ENCODE measurements at regions not wholly inside any gene's neighbourhood (a gene's known extent, or its start where the extent isn't known, plus 50 kb on each side); places are given as distances from the start of the nearest gene placed in this dataset.
"Not testable (repeated sequence)": the region's sequence is repeated elsewhere in the genome, so short reads cannot be mapped to it uniquely, and the experiment has no call there.

DNA sequence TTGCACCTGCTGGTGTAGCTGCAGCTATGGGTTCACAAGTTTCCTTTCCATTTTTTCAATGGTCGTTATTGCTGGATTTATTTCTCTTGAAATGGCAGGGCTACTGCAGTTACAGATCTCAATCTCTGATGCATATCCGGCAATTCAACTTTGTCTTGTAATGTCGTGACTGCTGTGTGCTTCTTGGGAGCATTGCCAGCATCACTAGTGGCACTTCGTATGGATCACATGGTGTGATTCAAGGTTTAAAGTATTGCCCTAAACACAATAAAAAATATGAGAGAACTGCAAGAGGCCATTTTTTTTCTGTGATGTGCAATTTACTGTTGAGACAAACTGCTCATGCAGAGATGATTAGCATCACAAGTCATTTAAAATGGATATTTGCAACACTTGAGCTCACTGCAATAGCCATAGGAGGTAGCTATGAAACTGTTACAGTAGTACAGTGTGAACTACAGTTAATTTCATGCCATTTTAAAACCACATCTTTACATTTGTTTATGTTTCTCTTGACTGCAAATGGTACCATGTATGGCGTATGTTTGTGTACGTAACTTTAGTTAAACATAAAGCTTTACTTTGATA, 217.4 kb upstream of the PDE3A start:
- DNase-seq = no peak

DNA sequence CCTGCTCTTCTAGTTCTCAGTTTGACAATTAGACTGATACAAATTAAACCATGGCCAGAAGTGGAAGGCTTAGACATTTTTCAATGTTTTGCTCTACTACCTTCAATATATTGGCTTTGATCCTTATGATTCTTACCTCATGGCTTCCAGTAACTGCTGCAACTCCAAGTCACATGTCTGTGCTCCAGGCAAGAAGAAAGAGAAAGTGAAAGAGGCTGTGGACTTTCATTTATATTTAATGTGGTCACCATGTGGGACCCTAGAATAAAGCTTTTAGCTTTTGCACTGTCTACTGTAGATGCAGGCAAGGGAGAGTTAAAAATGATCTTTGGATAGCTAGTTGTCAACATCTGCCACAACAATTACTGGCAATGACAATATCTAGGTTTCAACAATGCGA, 214.3 kb upstream of the PDE3A start:
- DNase-seq = no peak

DNA sequence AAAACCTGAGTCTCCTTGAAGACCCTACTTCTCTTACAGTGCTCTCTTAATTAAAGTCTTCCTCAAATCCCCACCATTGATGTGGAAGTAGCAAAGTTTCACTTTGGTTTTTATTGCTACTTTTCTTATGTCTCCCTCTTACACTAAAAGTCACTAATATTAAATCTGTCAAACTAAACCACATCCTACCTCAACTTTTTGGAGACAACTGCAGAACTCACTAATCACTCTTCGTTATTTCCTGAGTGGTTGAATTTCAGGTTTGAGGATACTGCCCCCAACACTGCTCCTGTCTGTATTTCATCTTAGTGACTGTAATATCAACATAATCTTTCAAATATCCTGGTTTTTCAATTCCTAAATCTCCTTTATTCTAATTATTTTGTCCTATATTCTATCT, 213.0 kb upstream of the PDE3A start:
- DNase-seq = no peak

DNA sequence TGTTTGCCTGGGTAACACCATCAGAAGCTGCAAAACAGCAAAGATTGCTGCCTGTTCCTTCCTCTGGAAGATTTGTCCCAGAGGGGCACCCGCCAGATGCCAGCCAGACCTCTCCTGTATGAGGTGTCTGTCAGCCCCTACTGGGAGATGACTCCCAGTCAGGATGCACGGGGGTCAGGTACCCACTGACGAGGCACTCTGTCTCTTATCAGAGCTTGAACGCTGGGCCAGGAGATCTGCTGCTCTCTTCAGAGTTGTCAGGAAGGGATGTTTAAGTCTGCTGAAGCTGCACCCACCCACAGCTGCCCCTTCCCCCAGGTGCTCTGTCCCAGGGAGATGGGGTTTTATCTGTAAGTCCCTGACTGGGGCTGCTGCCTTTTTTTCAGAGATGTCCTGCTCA, 207.4 kb upstream of the PDE3A start:
- DNase-seq = not testable (repeated sequence)

DNA sequence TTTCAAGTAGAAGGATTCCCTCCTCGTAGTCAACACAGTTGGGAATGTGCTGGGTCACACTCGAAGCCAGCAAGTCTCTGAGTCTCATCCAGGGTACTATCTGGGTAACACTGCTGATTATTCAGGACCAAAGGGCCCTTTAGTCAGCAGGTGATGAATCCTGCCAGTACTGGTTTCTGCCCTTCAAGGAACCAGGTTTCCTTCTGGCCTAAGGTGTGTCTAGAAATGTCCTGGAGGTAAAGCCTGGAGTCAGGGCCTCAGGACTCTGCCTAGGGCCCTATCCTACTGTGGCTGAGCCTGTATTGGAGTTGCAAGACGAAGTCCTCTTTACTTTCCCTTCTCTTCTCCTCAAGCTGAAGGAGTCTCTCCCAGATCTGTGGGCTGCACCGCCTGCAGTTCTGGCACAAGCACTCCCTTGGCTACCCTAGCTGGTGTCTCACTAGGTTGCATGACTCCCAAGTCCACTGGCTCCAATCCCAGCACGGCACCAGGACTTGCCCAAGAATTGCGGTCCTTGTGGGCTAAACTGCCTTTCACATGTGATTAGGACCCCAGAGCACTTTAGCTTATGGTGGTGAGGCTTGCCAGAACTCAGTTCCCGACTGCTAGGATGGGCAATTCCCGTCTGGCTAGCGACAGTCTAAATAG, 193.7 kb upstream of the PDE3A start:
- no peak for DNase-seq

DNA sequence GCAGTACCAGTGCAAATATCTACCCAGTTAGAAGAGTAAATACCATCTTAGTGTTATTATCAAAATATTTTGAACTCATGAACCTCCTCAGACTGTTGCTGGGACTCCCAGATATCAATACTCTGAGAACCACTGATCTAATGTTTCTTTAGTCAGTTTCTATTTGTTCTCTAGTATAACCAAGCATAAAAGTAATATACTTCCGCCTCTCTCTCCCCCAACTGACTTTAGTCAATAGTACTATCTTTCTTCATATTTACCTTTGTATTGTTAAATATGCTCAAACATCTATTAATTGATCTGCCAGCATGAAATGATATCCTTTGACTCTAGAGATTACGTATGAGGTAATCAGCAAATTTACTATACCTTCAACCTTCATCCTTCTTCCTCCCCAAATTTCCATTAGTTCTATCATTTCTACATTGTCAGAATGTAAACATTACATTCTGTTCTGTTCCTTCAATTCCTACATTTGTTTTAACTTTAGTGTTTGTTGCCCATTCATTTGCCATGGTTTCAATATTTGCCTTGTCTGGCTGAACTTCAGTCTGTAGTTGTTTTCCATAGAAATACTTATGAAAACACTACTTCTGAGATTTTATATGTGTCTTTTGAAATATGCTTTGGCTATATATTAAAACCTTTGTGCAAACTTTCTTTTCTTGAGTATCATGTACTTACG, 192.5 kb upstream of the PDE3A start:
- no peak for DNase-seq

DNA sequence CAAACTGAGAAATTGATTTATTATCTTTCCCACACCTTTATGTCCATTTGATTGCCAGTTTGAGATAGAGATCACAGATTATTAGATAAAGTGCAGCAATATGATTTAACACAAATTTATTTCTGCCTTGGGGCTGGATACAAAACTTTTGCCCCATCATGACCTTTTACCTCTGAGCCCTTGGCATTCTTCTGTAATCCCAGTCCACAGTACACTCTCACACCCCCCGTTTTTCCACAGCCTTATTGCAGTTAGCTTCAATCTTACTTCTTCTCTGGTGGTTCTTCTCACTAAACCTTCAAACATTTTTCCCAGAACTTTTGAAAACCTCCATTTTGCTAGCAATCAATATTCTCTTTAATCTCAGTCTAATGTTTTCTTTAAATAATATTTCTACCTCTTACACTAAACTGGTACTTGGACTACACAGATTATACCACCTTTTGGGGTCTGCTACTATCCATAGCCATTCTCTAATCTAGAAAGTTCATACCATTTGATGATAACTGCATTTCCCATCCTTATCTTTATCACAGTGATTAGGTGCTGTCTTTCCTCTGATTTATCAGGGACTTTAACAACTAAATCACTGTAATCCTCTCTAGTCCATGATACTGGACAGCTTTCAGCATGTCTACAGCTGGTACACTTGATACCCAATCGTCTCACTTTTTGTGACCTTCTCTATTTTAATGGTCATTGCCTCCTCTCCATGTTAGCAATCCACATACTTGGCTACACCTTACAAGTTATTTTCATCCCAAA, 186.7 kb upstream of the PDE3A start:
- DNase-seq = no peak

DNA sequence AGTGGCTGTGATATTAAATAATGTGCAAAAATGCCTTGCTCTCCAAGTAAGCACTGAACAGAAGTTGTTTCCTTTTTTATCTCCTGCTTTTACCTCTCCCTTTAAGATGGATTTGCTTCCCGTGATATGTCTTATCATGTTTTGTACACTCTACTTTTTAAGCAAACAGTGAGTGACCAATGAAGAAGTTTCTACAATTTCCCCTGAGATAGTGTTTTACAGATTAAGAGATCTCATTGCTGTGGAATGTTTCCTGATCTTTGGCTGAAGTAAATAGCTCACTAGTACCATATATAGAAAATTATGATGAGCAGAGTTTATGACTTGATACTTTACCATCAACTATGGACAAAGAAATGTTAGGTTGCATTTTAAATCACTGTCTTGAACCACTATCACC, 184.8 kb upstream of the PDE3A start:
- no peak for DNase-seq

DNA sequence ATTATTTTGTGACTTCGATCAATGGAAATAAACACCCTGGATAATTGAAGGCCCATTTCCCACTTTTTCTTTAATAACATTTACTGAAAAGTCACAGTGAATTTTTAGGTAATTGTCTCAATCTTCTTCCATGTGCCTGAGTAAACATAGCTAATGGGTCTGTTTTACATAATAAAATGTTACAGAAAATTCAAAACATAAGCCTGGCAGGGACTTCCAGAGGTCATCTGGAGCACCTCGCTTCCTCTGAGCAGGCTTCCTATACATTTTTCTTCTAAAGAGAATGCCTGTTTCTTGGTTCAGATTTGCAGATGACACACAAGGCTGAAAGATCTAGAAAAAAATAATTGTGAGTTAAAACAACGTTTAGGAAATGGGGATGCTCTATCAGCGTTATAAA, 183.8 kb upstream of the PDE3A start:
- DNase-seq = no peak

DNA sequence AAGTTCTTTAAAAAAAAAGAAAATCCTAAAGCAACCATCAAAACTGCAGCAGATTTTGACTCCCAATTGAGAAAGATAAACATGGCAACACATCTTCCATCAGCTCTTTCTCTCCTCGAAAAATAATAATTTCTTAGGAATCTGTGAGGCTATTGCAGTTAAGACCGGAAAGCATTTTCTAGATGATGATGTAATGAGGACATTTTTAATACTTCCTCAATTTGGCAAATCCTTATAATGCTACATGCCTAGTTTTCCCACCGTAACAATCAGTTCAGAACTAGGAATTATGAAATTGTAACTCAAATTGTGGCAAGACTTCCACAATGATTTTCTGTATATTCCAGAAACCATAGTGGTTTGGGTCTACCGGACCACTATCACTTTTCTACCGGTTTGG, 180.9 kb upstream of the PDE3A start:
- DNase-seq = no peak

DNA sequence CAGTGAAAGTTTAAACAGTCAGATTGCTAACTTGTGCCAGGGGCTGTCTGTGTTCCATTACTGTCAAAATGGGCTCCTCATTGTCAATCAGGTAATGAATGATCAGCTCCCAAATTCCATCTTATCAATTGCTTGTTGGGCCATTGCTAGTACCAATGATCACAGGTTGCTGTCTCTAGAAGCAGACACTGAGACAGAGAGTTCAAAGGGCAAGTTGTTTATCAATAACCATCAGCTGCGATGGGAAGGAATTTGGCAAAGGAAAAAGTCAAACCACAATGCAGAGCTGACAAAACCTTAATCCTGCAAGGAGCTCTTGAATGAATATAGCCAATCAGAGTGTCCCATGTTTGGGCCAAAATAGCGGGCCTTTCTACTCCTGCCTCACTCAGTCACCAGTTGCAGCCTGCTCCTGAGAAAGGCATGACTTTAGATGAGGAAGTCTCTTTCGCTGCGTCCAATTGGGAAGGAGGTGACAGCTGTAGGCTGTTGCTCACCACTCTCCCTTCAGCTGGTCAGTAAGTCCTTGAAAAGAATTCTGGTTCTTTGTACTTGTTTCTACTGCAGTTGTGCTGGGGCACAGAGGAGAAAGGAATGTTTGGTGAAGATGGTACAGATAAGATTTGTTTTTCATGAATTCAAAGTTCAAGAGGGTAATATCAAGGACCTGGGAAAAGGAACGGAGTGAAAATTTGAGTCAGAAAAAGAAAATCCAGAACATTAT, 179.2 kb upstream of the PDE3A start:
- no peak for DNase-seq

DNA sequence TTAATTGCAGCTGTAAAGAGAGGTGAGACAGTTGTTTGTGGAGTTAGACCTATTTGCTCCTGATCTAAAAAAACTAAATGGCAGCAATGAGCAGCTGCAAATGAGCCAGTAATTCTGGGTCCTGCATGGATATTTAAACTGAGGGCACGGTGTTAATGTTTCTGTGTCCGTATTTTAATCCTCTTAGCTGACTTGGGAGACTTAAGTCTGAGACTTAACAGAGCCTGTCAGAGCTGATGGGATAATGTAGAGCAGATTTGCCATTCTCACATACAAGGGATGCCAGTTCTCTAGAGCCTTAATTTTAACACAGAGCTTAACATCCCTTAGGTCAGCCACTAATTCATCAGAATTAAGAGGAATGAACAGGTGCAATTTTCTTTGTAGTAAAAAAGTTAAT, 178.6 kb upstream of the PDE3A start:
- DNase-seq = no peak

DNA sequence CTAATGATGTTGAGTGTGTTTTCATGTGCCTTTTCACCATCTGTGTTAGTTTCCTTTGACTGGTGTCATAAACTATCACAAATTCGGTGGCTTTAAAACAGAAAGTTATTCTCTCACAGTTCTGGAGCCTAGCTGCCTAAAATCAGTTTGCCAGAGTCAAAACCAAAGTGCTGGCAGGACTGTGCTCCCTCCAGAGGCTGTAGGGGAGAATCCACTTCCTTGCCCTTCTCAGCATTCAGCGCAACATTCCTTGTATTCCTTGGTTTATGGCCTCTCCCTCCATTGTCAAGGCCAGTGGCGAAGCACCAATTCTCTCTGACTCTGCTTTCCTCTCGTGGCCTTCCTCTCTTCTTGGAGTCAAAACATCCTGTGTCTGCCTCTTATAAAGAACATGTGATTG, 174.2 kb upstream of the PDE3A start:
- DNase-seq = no peak

DNA sequence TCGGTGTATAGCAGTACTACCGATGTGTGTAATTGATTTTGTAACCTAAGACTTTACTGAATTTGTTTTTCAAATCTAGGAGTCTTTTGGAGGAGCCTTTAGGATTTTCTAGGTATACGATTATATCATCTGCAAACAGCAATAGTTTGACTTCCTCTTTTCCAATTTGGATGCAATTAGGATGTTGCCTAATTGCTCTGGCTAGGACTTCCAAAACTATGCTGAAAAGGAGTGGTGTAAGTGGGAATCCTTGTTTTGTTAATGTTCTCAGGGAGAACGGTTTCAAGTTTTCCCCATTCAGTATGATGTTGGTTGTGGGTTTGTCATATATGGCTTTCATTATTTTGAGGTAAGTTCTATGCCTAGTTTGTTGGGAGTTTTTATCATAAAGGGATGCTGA, 171.6 kb upstream of the PDE3A start:
- no peak for DNase-seq

DNA sequence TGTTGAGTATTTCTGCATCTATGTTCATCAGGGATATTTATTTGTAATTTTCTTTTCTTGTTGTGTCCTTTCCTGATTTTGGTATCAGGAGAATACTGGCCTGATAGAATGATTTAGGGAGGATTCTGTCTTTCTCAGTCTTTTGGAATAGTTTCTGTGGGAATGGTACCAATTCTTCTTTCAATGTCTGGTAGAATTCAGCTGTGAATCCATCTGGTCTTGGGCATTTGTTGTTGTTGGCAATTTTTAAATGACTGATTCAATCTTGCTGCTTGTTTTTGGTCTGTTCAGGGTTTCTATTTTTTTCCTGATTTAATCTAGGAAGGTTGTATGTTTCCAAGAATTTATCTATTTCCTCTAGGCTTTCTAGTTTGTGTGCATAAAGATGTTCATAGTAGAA, 170.9 kb upstream of the PDE3A start:
- no peak for DNase-seq

DNA sequence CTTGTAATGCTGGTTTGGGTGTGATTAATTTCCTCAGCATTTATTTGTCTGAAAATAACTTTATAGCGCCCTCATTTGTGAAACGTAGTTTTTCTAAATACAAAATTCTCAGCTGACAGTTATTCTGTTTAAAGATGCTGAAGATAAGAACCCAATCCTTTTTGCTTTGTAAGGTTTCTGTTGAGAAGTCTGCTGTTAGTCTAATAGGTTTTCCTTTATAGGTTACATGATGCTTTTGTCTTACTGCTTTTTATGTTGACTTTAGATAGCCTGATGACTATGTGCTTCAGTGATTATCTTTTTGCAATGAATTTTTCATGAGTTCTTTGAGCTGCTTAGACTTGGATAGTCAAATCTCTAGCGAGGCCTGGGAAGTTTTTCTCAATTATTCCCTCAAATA, 168.6 kb upstream of the PDE3A start:
- DNase-seq = no peak

DNA sequence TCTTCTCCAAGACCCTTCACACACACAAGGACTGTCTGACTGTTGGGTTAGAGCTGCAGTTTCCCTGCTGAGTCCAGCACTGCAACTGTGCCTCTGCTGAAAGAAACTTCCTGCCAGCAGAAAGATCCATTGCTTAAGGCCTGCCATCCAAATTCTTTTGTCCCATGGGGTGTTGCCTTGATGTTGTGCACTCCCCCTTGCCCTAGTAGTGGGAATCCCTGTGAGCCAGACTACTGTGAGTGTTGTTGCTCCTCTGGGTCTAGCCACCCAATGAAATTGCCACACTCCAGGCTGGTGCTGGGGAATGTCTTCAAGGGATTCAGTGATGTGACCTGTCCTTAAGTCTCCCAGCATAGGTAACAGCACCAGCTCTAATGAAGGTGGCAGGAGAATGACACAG, 166.6 kb upstream of the PDE3A start:
- no peak for DNase-seq

DNA sequence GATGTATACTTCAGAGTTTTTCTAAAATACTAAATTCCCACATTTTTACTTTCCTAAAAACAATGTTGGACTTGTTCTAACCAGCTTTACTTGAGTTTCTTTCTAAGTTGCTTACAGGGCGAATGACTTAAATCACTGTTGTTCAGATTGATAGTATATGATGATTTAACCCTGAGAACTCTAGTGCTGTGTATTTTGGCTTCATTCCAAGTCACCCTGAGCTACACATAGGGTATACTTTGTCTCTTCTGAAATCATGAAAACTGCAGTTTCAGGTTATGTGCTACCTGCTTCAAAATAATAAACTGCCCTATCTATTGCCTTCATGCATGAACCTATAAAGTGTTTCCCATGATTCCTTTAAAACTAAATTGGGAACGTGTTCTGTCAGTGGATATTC, 162.5 kb upstream of the PDE3A start:
- DNase-seq = no peak

DNA sequence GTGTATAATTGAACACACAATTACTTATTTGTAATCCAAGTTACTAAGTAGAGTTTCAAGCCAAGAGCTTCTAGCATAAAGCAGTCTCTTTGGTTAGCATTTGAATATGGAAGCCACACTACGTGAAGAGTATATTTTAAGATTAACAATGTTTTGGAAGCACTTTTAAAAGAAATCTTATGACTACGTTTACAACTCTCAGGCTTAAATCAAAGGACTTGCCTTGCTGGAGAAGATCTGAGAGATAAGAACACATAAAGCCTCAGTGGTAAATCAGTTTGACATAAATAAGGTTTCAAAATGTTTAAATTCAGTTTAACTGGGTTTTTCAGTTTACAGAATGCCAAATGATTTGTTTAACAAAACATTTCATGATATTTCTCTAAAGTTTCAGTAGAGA, 161.9 kb upstream of the PDE3A start:
- no peak for DNase-seq

DNA sequence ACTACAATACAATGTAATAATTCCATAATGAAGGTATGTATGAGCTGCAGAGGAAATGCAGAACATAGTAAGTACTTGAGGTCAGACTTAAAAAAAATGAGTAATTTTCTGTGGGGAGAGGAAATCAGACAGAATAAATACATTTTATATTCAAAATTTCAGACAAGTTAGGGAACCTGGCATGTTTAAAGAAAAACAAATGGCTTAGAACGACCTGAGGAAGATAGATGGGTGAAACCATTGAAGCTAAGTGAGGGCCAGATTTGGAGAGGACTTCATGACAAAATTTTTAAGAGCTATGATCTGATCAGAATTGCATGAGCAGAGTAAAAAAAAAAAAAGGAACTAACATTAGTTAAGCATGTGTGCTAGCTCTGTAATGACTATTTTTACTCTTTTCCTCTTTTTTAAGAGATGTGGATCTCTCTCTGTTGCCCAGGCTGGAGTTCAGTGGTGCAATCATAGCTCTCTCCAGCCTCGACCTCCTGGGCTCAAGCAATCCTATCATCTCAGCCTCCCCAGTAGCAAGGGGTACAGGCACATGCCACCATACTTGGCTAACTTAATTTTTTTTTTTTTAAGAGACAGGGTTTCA, 157.6 kb upstream of the PDE3A start:
- no peak for DNase-seq

DNA sequence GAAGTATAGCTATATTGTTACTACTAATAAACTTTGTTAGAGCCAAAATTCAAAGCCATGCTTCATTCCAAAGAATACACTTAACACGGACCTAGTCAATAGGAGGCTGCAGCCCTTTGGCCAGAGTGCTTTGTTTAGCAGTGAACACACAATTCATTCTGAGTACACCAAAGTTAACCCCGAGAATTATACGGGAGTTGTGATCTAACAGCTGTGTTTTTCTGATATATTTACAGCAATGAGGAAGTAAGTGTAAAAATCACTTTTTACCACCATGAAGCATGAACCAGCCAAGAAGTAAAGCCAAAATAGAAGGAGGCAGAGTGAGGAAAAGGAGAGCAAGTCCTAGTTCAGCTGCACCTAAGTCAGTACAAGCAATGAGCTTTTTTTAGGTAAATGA, 156.8 kb upstream of the PDE3A start:
- no peak for DNase-seq

DNA sequence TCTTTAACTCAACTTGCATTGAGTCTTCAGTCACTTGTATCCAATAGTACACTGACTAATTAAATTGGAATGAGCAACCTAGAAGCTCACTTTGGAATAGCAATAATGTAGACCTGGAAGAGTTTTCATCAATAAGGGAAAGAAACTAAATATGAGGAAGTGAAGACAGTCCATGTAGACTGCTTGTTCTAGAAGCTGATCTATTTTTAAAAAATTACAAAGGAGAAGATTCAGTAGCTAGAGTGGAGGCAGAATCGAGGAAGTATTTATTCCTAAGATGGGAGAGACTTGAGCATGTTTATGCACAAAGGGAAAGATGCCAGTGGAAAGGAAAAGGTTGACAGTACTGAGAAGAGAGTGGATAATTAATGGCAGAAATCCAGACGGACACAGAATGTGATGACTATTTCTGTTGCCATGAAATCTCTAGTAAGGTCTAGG, 156.3 kb upstream of the PDE3A start:
- DNase-seq = no peak
